HFFc6 (cell line): ENCODE measurements at regions not wholly inside any gene's neighbourhood (a gene's known extent, or its start where the extent isn't known, plus 50 kb on each side); places are given as distances from the start of the nearest gene placed in this dataset.

Experiments used
- DNase-seq: peaks from one replicate; pipeline ENCODE4 v3.0.0-alpha.2; 2018
- H3K27ac Mint-ChIP-seq: 2 replicates; pipeline ENCODE4 v1.8.0; 2020; ENCODE audit warnings: mild to moderate bottlenecking, mixed read lengths
- H3K27me3 Mint-ChIP-seq: 2 replicates; pipeline ENCODE4 v1.8.0; 2021; ENCODE audit warnings: mild to moderate bottlenecking, moderate library complexity, mixed read lengths; ENCODE audit not compliant: insufficient read depth
- H3K36me3 Mint-ChIP-seq: 2 replicates; pipeline ENCODE4 v1.8.0; 2021; ENCODE audit warnings: low read depth, mixed read lengths
- H3K4me1 Mint-ChIP-seq: 2 replicates; pipeline ENCODE4 v1.8.0; 2020; ENCODE audit warnings: low read depth, mixed read lengths
- H3K4me3 Mint-ChIP-seq: 2 replicates; pipeline ENCODE4 v1.8.0; 2020; ENCODE audit warnings: mild to moderate bottlenecking, moderate library complexity, mixed read lengths
- H3K9me3 Mint-ChIP-seq: 2 replicates; pipeline ENCODE4 v1.8.0; 2020; ENCODE audit warnings: mild to moderate bottlenecking, mixed read lengths
- TF ChIP-seq, protein P1 (sequence below): fragments of 200-600 bp; sonication (generic); IDR thresholded peaks from 2 replicates; pipeline ENCODE4 v1.5.0; 2021; ENCODE audit warnings: antibody characterized with exemption, mild to moderate bottlenecking

DNA sequence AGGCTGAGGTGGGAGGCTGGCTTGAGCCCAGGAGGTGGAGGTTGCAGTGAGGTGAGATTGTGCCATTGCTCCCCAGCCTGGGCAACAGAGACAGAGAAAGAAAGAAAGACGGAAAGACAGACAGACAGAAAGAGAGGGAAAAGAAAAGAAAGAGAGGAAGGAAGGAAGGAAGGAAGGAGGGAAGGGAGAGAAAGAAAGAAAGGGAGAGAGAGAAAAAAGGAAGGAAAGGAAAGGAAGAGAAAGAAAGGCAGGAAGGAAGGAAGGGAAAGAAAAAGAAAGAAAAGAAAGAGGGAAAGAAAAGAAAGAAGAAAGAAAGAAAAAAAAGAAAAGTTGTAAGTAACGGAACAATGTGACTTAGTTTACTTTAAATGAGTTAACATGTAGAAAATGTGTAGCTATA, 260.7 kb upstream of the GRM7 start:
- peaks cover 53% of the 10 kb centered on the region for H3K9me3 Mint-ChIP-seq
- H3K27me3 Mint-ChIP-seq, result no peaks in the 10 kb centered on the region
- no peaks in the 10 kb centered on the region for H3K4me1 Mint-ChIP-seq
- H3K27ac Mint-ChIP-seq, result no peak overlapping the region
- no peaks in the 10 kb centered on the region for H3K36me3 Mint-ChIP-seq
- no peak for DNase-seq
- H3K4me3 Mint-ChIP-seq, result no peak overlapping the region
- TF ChIP-seq, protein P1, sequence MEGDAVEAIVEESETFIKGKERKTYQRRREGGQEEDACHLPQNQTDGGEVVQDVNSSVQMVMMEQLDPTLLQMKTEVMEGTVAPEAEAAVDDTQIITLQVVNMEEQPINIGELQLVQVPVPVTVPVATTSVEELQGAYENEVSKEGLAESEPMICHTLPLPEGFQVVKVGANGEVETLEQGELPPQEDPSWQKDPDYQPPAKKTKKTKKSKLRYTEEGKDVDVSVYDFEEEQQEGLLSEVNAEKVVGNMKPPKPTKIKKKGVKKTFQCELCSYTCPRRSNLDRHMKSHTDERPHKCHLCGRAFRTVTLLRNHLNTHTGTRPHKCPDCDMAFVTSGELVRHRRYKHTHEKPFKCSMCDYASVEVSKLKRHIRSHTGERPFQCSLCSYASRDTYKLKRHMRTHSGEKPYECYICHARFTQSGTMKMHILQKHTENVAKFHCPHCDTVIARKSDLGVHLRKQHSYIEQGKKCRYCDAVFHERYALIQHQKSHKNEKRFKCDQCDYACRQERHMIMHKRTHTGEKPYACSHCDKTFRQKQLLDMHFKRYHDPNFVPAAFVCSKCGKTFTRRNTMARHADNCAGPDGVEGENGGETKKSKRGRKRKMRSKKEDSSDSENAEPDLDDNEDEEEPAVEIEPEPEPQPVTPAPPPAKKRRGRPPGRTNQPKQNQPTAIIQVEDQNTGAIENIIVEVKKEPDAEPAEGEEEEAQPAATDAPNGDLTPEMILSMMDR, result no peak

DNA sequence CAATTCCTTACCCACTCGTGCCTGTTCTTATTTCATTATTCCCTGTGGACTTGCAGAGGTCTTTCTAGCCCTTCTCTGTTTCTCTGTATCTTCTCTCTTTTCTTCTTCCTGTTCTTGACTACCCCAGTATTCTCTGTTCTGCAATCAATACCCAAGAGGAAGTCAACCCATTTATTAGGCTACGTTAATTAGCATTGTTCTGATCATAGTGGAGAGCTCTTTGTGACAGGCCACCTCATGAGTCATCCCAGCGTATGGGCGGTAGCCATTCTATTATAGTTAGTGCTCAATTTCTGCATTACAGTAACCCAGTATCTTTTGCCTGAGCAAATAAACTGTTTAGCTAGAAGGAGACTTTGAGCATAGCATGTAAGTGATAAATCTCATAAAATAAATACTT, 259.5 kb upstream of the GRM7 start:
- Mint-ChIP-seq H3K36me3 (no peaks in the 10 kb centered on the region), H3K4me1 (no peaks in the 10 kb centered on the region), H3K9me3 (peaks cover 54% of the 10 kb centered on the region), H3K4me3 (no peak overlapping the region), H3K27ac (no peak overlapping the region), H3K27me3 (no peaks in the 10 kb centered on the region)
- TF ChIP-seq, protein P1, result no peak
- no peak for DNase-seq

DNA sequence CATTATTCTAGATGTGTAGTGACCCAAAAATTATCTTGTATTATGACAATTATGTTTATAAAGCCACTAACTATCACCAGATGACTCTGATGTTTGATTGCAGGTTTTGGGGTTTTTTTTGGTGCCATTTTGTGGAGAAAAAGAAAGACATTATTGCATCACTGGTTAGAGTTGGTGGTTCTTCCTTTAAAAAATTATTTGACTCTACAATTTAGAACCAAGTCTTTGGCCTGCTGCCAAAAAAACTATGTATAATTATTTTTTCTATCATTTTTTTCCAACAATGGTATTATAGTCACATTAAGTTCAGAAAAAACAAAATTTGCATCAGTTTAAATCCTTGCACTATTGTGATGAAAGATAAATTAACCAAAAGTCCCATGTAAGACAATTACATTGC, 258.6 kb upstream of the GRM7 start:
- no peak for DNase-seq
- H3K4me1 Mint-ChIP-seq, result no peaks in the 10 kb centered on the region
- TF ChIP-seq, protein P1, result no peak
- H3K4me3 Mint-ChIP-seq, result no peak overlapping the region
- H3K27me3 Mint-ChIP-seq, result no peaks in the 10 kb centered on the region
- H3K36me3 Mint-ChIP-seq, result no peaks in the 10 kb centered on the region
- no peak overlapping the region for H3K27ac Mint-ChIP-seq
- H3K9me3 Mint-ChIP-seq, result peaks cover 56% of the 10 kb centered on the region

DNA sequence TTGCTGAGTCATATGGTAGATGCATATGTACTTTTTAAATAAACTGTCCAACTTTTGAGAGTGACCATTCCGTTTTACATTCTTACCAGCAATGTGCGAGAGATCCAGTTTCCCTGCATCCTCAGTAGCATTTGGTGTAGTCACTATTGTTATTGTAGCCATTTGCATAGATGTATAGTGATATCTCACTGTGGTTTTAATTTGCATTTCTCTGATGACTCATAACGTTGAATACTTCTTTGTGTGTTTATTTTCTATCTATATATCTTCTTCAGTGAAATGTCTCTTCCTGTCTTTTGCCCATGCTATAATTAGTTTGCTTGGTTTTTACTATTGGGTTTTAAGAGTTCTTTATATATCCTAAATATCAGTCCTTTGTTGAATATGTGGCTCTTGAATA, 255.7 kb upstream of the GRM7 start:
- H3K4me3 Mint-ChIP-seq, result no peak overlapping the region
- peaks cover 51% of the 10 kb centered on the region for H3K9me3 Mint-ChIP-seq
- H3K27ac Mint-ChIP-seq, result no peak overlapping the region
- TF ChIP-seq, protein P1, result no peak
- no peak for DNase-seq
- no peaks in the 10 kb centered on the region for H3K4me1 Mint-ChIP-seq
- H3K36me3 Mint-ChIP-seq, result no peaks in the 10 kb centered on the region
- no peaks in the 10 kb centered on the region for H3K27me3 Mint-ChIP-seq

DNA sequence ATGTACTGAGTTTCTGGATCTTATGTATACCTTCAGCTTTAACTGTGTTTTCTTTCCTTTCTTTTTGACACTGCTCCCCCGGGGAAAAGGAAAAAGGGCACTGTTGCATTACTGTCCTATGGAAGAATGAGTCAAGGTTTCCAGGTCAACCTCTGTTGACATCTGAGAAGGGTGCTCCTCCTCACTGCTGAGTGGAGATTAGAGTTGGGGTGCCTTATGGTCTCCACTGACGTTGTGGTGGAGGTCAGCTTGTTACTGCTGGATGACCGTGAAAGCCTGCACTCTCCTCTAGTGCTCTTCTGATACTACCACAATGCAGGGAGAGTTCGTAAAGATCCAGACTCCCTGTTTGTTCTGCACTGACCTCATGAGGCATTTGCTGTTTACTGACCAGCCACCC, 252.1 kb upstream of the GRM7 start:
- H3K36me3 Mint-ChIP-seq, result peaks cover 5% of the 10 kb centered on the region; the same call in 1 of the 2 replicates
- no peak overlapping the region for H3K4me3 Mint-ChIP-seq
- H3K27me3 Mint-ChIP-seq, result no peaks in the 10 kb centered on the region
- peaks cover 44% of the 10 kb centered on the region for H3K9me3 Mint-ChIP-seq
- no peak for DNase-seq
- H3K4me1 Mint-ChIP-seq, result no peaks in the 10 kb centered on the region
- H3K27ac Mint-ChIP-seq, result no peak overlapping the region
- TF ChIP-seq, protein P1, result no peak

DNA sequence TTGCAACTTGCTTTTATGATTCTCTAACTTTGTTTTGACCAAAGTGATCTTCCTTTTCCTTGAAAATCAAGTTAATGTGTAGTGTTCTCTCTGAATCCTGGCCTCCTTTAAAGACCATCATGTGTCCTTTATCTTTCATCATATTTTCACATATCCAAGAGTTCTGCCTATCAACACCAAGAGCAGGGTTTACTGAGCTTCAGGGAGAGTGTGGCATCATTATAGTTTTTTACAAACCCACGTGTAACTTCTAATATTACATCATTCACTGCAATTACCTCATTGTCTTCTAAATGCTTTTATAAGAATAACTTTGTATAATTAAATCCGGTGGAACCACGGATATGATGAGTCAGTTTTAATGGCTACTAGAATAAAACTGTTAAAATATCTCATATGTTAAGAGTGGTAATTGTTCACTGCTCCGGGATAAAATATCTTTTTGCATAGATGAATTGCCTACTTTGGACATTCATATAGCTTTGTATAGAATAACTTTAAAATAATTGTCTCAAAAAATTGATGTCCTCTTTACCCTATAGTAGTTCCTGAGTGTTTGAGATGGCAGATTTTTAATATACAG, 248.8 kb upstream of the GRM7 start:
- H3K27ac Mint-ChIP-seq, result no peak overlapping the region
- DNase-seq, result no peak
- TF ChIP-seq, protein P1, result no peak
- no peak overlapping the region for H3K4me3 Mint-ChIP-seq
- peaks cover 43% of the 10 kb centered on the region for H3K9me3 Mint-ChIP-seq
- no peaks in the 10 kb centered on the region for H3K4me1 Mint-ChIP-seq
- H3K36me3 Mint-ChIP-seq, result peaks cover 6% of the 10 kb centered on the region; the same call in 1 of the 2 replicates
- no peaks in the 10 kb centered on the region for H3K27me3 Mint-ChIP-seq
